HL-60 (cell line): ENCODE measurements at regions not wholly inside any gene's neighbourhood (a gene's known extent, or its start where the extent isn't known, plus 50 kb on each side); places are given as distances from the start of the nearest gene placed in this dataset.

Experiments
- POLR2AphosphoS5 ChIP-seq: IDR thresholded peaks from 2 replicates; pipeline ENCODE4 v1.6.1; 2012; ENCODE audit warnings: low read depth
- TF ChIP-seq, protein P1 (sequence below): IDR thresholded peaks from one replicate; pipeline ENCODE4 v1.5.1; 2011; ENCODE audit warnings: low read length, control low read depth, inconsistent platforms; ENCODE audit not compliant: insufficient read depth
- TF ChIP-seq, protein P2 (sequence below): IDR thresholded peaks from 2 replicates; pipeline ENCODE4 v1.6.1; 2012; ENCODE audit warnings: low read depth; ENCODE audit not compliant: insufficient replicate concordance

DNA sequence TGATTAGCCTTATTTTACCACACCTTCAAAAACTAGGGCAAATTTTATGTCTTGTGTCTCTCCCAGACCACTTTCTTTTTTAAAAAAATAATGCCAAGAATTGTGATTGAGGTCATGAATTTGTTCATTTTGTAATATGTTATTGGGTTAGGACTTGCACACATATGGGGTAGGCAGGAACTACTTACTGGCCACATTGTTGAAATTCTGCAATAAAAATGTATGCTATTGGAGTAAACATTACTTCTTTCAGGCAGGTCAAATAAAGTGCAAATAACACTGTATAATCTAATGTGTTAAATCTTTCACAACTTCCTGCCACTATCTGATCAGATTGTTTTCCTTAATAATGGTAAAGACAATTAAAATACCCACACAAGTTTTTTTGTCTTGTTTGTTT, 166.6 kb upstream of the COL11A1 start:
- TF ChIP-seq, protein P1, sequence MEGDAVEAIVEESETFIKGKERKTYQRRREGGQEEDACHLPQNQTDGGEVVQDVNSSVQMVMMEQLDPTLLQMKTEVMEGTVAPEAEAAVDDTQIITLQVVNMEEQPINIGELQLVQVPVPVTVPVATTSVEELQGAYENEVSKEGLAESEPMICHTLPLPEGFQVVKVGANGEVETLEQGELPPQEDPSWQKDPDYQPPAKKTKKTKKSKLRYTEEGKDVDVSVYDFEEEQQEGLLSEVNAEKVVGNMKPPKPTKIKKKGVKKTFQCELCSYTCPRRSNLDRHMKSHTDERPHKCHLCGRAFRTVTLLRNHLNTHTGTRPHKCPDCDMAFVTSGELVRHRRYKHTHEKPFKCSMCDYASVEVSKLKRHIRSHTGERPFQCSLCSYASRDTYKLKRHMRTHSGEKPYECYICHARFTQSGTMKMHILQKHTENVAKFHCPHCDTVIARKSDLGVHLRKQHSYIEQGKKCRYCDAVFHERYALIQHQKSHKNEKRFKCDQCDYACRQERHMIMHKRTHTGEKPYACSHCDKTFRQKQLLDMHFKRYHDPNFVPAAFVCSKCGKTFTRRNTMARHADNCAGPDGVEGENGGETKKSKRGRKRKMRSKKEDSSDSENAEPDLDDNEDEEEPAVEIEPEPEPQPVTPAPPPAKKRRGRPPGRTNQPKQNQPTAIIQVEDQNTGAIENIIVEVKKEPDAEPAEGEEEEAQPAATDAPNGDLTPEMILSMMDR: no peak
- TF ChIP-seq POLR2AphosphoS5: no peak
- TF ChIP-seq, protein P2, sequence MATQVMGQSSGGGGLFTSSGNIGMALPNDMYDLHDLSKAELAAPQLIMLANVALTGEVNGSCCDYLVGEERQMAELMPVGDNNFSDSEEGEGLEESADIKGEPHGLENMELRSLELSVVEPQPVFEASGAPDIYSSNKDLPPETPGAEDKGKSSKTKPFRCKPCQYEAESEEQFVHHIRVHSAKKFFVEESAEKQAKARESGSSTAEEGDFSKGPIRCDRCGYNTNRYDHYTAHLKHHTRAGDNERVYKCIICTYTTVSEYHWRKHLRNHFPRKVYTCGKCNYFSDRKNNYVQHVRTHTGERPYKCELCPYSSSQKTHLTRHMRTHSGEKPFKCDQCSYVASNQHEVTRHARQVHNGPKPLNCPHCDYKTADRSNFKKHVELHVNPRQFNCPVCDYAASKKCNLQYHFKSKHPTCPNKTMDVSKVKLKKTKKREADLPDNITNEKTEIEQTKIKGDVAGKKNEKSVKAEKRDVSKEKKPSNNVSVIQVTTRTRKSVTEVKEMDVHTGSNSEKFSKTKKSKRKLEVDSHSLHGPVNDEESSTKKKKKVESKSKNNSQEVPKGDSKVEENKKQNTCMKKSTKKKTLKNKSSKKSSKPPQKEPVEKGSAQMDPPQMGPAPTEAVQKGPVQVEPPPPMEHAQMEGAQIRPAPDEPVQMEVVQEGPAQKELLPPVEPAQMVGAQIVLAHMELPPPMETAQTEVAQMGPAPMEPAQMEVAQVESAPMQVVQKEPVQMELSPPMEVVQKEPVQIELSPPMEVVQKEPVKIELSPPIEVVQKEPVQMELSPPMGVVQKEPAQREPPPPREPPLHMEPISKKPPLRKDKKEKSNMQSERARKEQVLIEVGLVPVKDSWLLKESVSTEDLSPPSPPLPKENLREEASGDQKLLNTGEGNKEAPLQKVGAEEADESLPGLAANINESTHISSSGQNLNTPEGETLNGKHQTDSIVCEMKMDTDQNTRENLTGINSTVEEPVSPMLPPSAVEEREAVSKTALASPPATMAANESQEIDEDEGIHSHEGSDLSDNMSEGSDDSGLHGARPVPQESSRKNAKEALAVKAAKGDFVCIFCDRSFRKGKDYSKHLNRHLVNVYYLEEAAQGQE: no peak
